Subcutaneous abdominal adipose tissue (tissue), 5 donors: ENCODE measurements at regions not wholly inside any gene's neighbourhood (a gene's known extent, or its start where the extent isn't known, plus 50 kb on each side); places are given as distances from the start of the nearest gene placed in this dataset.
"Not testable (repeated sequence)": the region's sequence is repeated elsewhere in the genome, so short reads cannot be mapped to it uniquely, and the experiment has no call there.

ENCODE experiments used
- H3K27ac ChIP-seq: one replicate; pipeline ENCODE4 v1.7.0; 2013; ENCODE audit warnings: low read depth, mild to moderate bottlenecking, inconsistent platforms, low read length, moderate library complexity
- H3K27me3 ChIP-seq, 5 donors: one replicate each; pipeline ENCODE4 v1.7.0; 2013; ENCODE audit warnings: low read length in 5 of 5, inconsistent platforms in 1 of 5; ENCODE audit not compliant: control insufficient read depth in 5 of 5, insufficient read depth in 4 of 5
- H3K36me3 ChIP-seq, 5 donors: one replicate each; pipeline ENCODE4 v1.7.0; 2013; ENCODE audit warnings: low read length in 5 of 5; ENCODE audit not compliant: control insufficient read depth in 5 of 5, insufficient read depth in 5 of 5
- H3K4me1 ChIP-seq, 5 donors: one replicate each; pipeline ENCODE4 v1.7.0; 2013; ENCODE audit warnings: low read length in 5 of 5, mild to moderate bottlenecking in 3 of 5, moderate library complexity in 1 of 5; ENCODE audit not compliant: control insufficient read depth in 5 of 5, insufficient read depth in 5 of 5
- H3K4me3 ChIP-seq, 5 donors: one replicate each; pipeline ENCODE4 v1.7.0; 2013; ENCODE audit warnings: low read length in 5 of 5, low read depth in 1 of 5
- H3K9ac ChIP-seq, 5 donors: one replicate each; pipeline ENCODE4 v1.7.0; 2013; ENCODE audit warnings: low read length in 5 of 5, mild to moderate bottlenecking in 4 of 5, moderate library complexity in 3 of 5
- H3K9me3 ChIP-seq, 5 donors: one replicate each; pipeline ENCODE4 v1.7.0; 2013; ENCODE audit warnings: low read length in 5 of 5; ENCODE audit not compliant: control insufficient read depth in 5 of 5
- donor health status: healthy.
- donor health status: healthy.
- donor health status: healthy.
- donor health status: healthy.
- donor health status: healthy.

DNA sequence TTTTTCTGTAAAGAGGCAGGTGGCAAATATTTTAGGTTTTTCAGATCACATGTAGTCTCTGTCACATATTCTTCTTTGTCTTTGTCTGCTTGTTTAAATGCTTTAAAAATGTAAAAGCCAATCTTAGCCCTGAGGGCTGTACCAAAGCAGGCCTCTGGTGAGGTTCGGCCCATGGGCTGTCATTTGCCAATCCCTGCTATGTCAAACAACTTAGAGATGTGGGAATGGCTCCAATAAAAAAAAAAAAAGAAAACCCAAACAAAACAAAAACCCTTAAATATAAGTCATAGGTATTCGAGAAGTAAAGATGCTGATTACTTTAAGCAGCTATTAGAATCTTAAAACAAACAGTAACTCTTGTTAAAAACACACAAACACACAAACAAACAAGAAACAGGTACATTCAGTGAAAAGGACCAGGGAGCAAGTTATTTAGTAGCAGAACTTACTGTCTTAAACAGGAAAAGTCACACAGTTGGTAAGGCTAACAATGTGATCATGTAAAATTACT, 61.4 kb upstream of the NAMPT start:
- H3K9me3 ChIP-seq: peaks cover 7 to 35% (median 29%) of the 10 kb centered on the region in 5 donors
- H3K9ac ChIP-seq: no peak overlapping the region
- no peaks in the 10 kb centered on the region for H3K36me3 ChIP-seq
- no peak overlapping the region for H3K4me3 ChIP-seq
- H3K4me1 ChIP-seq: no peaks in the 10 kb centered on the region
- no peak overlapping the region for H3K27ac ChIP-seq
- H3K27me3 ChIP-seq: no peaks in the 10 kb centered on the region

DNA sequence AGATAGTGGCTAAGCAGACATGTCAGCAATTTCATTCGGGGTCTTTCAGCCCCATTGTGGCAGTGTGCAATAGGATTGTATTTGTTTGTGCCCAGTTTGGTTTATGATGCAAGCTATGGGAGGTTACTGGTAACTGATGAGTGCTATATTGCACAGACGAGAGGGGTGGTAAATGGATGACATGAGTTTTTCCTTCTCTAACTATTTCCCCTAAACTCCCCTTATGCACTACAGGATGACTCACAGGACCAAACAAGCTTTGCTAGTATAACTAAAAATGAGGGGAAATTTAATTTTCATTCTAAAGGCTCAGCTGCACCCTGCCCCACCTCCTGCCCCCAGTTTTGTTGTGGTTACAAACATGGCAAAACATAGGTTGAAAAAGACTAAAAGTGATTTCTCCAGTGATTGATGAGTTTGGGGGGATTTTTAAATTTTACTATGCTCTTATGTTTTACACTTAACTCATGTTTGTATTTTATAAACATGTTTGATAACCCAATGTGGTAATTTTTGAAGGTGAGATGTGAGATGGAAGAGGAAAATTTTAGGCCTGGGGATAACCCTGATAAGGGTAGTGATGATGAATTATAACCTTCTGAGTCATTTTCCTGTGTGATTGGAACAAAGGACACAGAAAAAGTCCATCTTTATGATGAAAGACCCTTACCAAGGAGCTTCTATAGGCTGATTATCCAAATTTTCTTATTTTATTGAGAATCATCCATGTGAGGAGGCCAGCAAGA, 60.8 kb upstream of the NAMPT start:
- no peak overlapping the region for H3K27ac ChIP-seq
- H3K36me3 ChIP-seq: no peaks in the 10 kb centered on the region
- no peak overlapping the region for H3K9ac ChIP-seq
- H3K4me1 ChIP-seq: no peaks in the 10 kb centered on the region
- H3K9me3 ChIP-seq: peaks cover 7 to 37% (median 30%) of the 10 kb centered on the region in 5 donors
- no peaks in the 10 kb centered on the region for H3K27me3 ChIP-seq
- no peak overlapping the region for H3K4me3 ChIP-seq

DNA sequence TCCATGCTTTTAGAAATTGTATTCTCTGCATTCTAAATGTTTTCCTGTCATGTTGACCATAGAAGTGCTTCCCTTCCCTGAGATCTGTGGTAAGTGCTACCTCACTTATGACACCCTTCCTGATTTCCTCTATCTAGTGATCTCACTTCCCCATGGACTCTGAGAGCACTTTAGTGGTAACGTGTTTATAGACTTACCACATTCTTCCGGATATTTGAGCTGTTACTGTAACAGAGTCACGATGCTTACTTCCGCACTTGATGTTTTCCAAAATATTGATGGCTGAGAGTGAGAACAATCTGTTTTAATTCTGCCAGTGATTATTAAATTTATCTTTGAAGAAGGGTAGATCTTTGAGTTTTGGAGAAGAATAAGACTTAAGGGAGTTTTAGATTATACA, 60.1 kb upstream of the NAMPT start:
- Histone ChIP-seq H3K9ac (no peak overlapping the region), H3K4me3 (no peak overlapping the region), H3K36me3 (no peaks in the 10 kb centered on the region), H3K27ac (no peak overlapping the region), H3K4me1 (no peaks in the 10 kb centered on the region), H3K27me3 (no peaks in the 10 kb centered on the region), H3K9me3 (peaks cover 7 to 34% (median 24%) of the 10 kb centered on the region in 5 donors)

DNA sequence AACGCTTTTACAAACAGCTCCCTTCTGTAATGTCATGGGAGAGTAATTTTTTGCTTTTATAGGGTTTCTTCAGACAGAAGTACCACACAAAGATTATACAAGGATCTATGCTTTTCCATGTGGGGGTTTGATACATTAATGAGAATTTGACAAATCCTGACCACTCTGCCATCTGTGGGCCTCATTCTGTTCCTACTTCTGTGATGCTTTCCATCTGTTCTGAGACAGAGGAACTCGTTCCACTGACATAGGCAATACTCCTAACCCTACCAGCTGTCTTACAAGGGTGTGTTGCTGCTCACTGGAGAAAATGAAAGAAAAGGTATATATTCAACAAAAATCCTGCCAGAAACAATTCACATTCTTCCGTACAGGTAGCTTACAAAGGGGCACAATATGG, 59.4 kb upstream of the NAMPT start:
- Histone ChIP-seq H3K27ac (no peak overlapping the region), H3K27me3 (no peaks in the 10 kb centered on the region)

DNA sequence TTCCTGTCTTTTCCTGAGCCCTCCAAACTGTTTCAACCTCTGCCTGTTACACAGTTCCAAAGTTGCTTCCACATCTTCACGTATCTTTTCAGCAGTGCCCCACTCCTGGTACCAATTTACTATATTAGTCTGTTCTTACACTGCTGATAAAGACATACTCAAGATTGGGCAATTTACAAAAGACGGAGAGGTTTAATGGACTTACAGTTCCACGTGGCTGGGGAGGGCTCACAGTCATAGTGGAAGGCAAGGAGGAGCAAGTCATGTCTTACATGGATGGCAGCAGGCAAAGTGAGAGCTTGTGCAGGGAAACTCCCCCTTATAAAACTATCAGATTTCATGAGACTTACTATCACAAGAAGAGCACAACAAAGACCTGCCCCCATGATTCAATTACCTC, 57.3 kb upstream of the NAMPT start:
- not testable (repeated sequence) for H3K9ac ChIP-seq, H3K27ac ChIP-seq, H3K4me3 ChIP-seq, H3K27me3 ChIP-seq, H3K36me3 ChIP-seq, H3K4me1 ChIP-seq
- H3K9me3 ChIP-seq: peaks cover 10 to 25% (median 17%) of the 10 kb centered on the region in 5 donors

More for the DNA sequence above, 59.4 kb upstream of the NAMPT start:
- H3K9me3 ChIP-seq: peaks cover 9 to 29% (median 20%) of the 10 kb centered on the region in 5 donors
- no peaks in the 10 kb centered on the region for H3K36me3 ChIP-seq
- H3K4me1 ChIP-seq: no peaks in the 10 kb centered on the region
- H3K9ac ChIP-seq: no peak overlapping the region
- H3K4me3 ChIP-seq: no peak overlapping the region

DNA sequence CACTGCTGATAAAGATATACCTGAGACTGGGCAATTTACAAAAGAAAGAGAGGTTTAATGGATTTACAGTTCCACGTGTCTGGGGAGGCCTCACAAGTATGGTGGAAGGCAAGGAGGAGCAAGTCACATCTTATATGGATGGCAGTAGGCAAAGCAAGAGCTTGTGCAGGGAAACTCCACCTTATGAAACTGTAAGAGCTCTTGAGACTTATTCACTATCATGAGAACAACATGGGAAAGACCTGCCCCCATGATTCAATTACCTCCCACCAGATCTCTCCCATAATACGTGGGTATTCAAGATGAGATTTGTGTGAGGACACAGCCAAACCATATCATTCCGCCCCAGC, 55.4 kb upstream of the NAMPT start:
- peaks cover 12 to 28% (median 17%) of the 10 kb centered on the region in 5 donors for H3K9me3 ChIP-seq
- H3K4me1 ChIP-seq, H3K27me3 ChIP-seq, H3K27ac ChIP-seq, H3K4me3 ChIP-seq, H3K36me3 ChIP-seq, H3K9ac ChIP-seq: not testable (repeated sequence)

DNA sequence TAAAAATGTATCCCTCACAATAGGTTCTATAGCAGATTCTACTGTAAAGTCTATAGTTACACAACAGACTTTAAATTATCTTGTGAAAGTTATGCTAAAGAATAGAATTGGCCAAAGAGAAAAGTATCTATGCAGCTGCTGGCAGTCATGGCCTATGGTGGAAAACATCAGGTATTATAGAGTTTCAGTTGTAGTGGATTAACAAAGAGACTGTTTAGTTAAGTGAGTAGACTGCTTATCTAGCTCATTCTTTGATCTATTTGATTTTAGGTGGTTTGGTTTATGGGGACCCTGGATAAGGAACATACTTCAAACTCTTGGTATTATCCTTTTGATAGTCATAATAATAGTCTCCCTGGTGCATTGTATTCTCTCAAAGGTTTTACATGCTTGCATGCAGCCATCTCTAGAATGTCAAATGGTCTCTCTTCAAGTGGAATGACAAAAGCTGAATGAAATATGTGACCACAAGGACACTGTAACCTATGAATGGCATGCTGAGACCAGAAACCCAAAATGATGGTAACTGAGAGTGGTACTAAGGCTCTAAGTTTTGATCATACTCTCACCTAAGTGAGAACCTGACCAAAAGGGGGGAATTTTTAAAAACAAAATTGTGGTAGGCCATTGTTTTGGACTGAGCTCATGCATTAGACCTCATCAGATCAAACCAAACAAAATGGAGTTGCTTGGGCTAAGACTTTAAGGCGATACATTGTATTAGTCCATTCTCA, 54.9 kb upstream of the NAMPT start:
- Histone ChIP-seq H3K27ac (no peak overlapping the region), H3K27me3 (no peaks in the 10 kb centered on the region), H3K9me3 (peaks cover 12 to 28% (median 17%) of the 10 kb centered on the region in 5 donors)

DNA sequence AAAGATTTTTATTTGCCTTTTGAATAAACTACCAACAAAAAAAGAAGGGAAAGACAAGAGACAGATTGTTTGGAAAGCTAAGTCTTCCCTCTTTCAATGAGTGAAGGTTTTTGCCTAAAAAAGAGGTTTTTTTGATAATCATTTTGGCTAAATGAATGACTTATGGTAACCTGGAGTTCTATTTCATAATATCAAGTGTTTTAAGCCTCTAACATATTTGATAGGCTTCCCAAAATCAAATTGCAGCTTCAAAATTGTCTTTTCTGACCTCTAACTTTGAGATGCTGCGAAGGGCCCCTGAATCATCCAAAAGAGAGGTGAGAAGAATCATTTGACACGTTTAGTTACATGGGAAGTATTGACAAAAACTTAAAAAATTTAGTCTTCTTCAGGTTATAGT, 53.0 kb upstream of the NAMPT start:
- Histone ChIP-seq H3K36me3 (no peaks in the 10 kb centered on the region), H3K9me3 (peaks cover 6 to 22% (median 12%) of the 10 kb centered on the region in 5 donors), H3K4me1 (no peaks in the 10 kb centered on the region), H3K9ac (no peak overlapping the region), H3K4me3 (no peak overlapping the region), H3K27me3 (no peaks in the 10 kb centered on the region), H3K27ac (no peak overlapping the region)

More for the DNA sequence above, 54.9 kb upstream of the NAMPT start:
- Histone ChIP-seq H3K9ac (no peak overlapping the region), H3K4me1 (no peaks in the 10 kb centered on the region), H3K4me3 (no peak overlapping the region), H3K36me3 (no peaks in the 10 kb centered on the region)

DNA sequence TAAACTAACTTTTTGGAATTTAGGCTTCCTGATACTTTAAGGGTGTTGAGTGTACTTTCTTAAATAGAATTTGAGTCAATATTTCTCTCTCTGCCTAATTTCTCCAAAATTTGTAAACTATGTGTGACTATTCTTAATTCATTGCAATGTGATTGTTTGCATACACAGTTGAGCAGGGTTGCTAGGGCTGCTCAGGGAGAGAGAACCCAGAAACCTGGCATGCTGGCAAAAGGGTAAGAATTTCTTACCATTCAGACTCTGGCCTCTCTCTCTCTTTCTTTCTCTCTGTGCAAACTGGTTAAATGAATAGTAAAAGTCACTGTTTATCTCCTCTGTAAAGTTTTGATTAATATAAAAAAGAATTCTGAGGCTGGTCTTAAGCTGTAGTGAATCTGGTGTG, 51.0 kb upstream of the NAMPT start:
- Histone ChIP-seq H3K9ac (no peak overlapping the region), H3K36me3 (no peaks in the 10 kb centered on the region), H3K27ac (no peak overlapping the region), H3K4me3 (no peak overlapping the region), H3K4me1 (no peaks in the 10 kb centered on the region), H3K9me3 (peaks cover 3 to 14% (median 5%) of the 10 kb centered on the region in 5 donors), H3K27me3 (no peaks in the 10 kb centered on the region)
